ENCODE measurements at regions not wholly inside any gene's neighbourhood (a gene's known extent, or its start where the extent isn't known, plus 50 kb on each side); places are given as distances from the start of the nearest gene placed in this dataset.

GRCh38 chr3:3636815-3637214 lies 162.4 kb upstream of the LRRN1 start:
- H3K9me3 ChIP-seq = no peaks in the 10 kb centered on the region
- no peak for DNase-seq (ENCODE audit: low spot score in 2 of 2)
- no peak overlapping the region for H3K27ac ChIP-seq
- TF ChIP-seq POLR2AphosphoS5 (IDR thresholded peaks at IDR 0.05) = peak in 1 of 3 donors; percentile 20
- TF ChIP-seq EP300 (IDR thresholded peaks at IDR 0.05) = no peak
- WGBS = 48% methylated on average over 2 of the region's 2 CpGs
- no peaks in the 10 kb centered on the region for H3K27me3 ChIP-seq
- no peaks in the 10 kb centered on the region for H3K36me3 ChIP-seq
- H3K4me1 ChIP-seq = peaks cover 11% of the 10 kb centered on the region
- no peak overlapping the region for H3K4me3 ChIP-seq

GRCh38 chr3:3635109-3635508 lies 164.1 kb upstream of the LRRN1 start:
- Histone ChIP-seq H3K27ac (no peak overlapping the region), H3K36me3 (no peaks in the 10 kb centered on the region), H3K4me1 (peaks cover 11% of the 10 kb centered on the region), H3K4me3 (no peak overlapping the region), H3K27me3 (no peaks in the 10 kb centered on the region), H3K9me3 (no peaks in the 10 kb centered on the region)
- TF ChIP-seq POLR2AphosphoS5 (IDR thresholded peaks at IDR 0.05) (no peak), EP300 (IDR thresholded peaks at IDR 0.05) (no peak), POLR2A (IDR thresholded peaks at IDR 0.05) (no peak), CTCF (IDR thresholded peaks at IDR 0.05) (no peak)
- no peak for DNase-seq (ENCODE audit: low spot score in 2 of 2)
- 0% methylated on average over 1 of the region's 1 CpG for WGBS

- H3K9me3 ChIP-seq = no peaks in the 10 kb centered on the region
- no peaks in the 10 kb centered on the region for H3K36me3 ChIP-seq
- no peak for DNase-seq (ENCODE audit: low spot score in 2 of 2)
- no peaks in the 10 kb centered on the region for H3K27me3 ChIP-seq
- 94% methylated on average over 6 of the region's 6 CpGs for WGBS
- TF ChIP-seq CTCF (IDR thresholded peaks at IDR 0.05) (no peak), POLR2AphosphoS5 (IDR thresholded peaks at IDR 0.05) (no peak), POLR2A (IDR thresholded peaks at IDR 0.05) (no peak), EP300 (IDR thresholded peaks at IDR 0.05) (no peak)
- H3K27ac ChIP-seq = no peak overlapping the region
- no peak overlapping the region for H3K4me3 ChIP-seq
- peaks cover 11% of the 10 kb centered on the region for H3K4me1 ChIP-seq
Measured at GRCh38 chr3:3634326-3634725, 164.9 kb upstream of the LRRN1 start.

- Histone ChIP-seq H3K27ac (no peak overlapping the region), H3K27me3 (no peaks in the 10 kb centered on the region), H3K9me3 (no peaks in the 10 kb centered on the region), H3K36me3 (no peaks in the 10 kb centered on the region), H3K4me1 (peaks cover 11% of the 10 kb centered on the region), H3K4me3 (no peak overlapping the region)
- WGBS = 67% methylated on average over 2 of the region's 2 CpGs
- DNase-seq (ENCODE audit: low spot score in 2 of 2) = no peak
- TF ChIP-seq POLR2AphosphoS5 (IDR thresholded peaks at IDR 0.05) (no peak), CTCF (IDR thresholded peaks at IDR 0.05) (no peak), EP300 (IDR thresholded peaks at IDR 0.05) (no peak)
Measured at GRCh38 chr3:3633761-3634160, 165.5 kb upstream of the LRRN1 start.

- Histone ChIP-seq H3K27ac (no peak overlapping the region), H3K9me3 (no peaks in the 10 kb centered on the region), H3K4me3 (no peak overlapping the region), H3K27me3 (no peaks in the 10 kb centered on the region), H3K36me3 (no peaks in the 10 kb centered on the region), H3K4me1 (peaks cover 5% of the 10 kb centered on the region)
- TF ChIP-seq POLR2AphosphoS5 (IDR thresholded peaks at IDR 0.05) (no peak), EP300 (IDR thresholded peaks at IDR 0.05) (no peak), POLR2A (IDR thresholded peaks at IDR 0.05) (no peak), CTCF (IDR thresholded peaks at IDR 0.05) (no peak)
- no peak for DNase-seq (ENCODE audit: low spot score in 2 of 2)
- 87% methylated on average over 2 of the region's 2 CpGs for WGBS
Measured at GRCh38 chr3:3632449-3632848, 166.8 kb upstream of the LRRN1 start.

- Histone ChIP-seq H3K4me3 (no peak overlapping the region), H3K27me3 (no peaks in the 10 kb centered on the region), H3K36me3 (no peaks in the 10 kb centered on the region), H3K4me1 (no peaks in the 10 kb centered on the region), H3K27ac (no peak overlapping the region), H3K9me3 (no peaks in the 10 kb centered on the region)
- no peak for TF ChIP-seq POLR2AphosphoS5 (IDR thresholded peaks at IDR 0.05)
- no peak for TF ChIP-seq EP300 (IDR thresholded peaks at IDR 0.05)
- no peak for TF ChIP-seq POLR2A (IDR thresholded peaks at IDR 0.05)
- no peak for TF ChIP-seq CTCF (IDR thresholded peaks at IDR 0.05)
- no peak for DNase-seq (ENCODE audit: low spot score in 2 of 2)
- 66% methylated on average over 4 of the region's 4 CpGs for WGBS
Measured at GRCh38 chr3:3631114-3631513, 168.1 kb upstream of the LRRN1 start.
